ENCODE measurements at regions not wholly inside any gene's neighbourhood (a gene's known extent, or its start where the extent isn't known, plus 50 kb on each side); places are given as distances from the start of the nearest gene placed in this dataset.
A peak's percentile ranks its signal among the peaks of the same experiment; 100 is the strongest.

- TF ChIP-seq NUFIP1 (IDR thresholded peaks at IDR 0.05; ENCODE audit: partially characterized antibody) (no peak), THRAP3 (IDR thresholded peaks at IDR 0.05; ENCODE audit: borderline replicate concordance) (no peak), TAF7 (tag; IDR thresholded peaks at IDR 0.05) (no peak), ZBTB17 (CRISPR knock-in tag; IDR thresholded peaks at IDR 0.05) (no peak), SMARCE1 (IDR thresholded peaks at IDR 0.05) (peak; percentile 94), ZNF212 (CRISPR knock-in tag; IDR thresholded peaks at IDR 0.05) (no peak), ZNF436 (CRISPR knock-in tag; IDR thresholded peaks at IDR 0.05) (no peak), USF1 (CRISPR knock-in tag; IDR thresholded peaks at IDR 0.05) (no peak), COPS2 (conservative IDR thresholded peaks at IDR 0.05) (no peak), CBX1 (IDR thresholded peaks at IDR 0.05; ENCODE audit: low read depth) (no peak), MAFG (tag; conservative IDR thresholded peaks at IDR 0.05) (peak; percentile 84), PCBP1 (IDR thresholded peaks at IDR 0.05; ENCODE audit: low read depth, low read length, poor library complexity, severe bottlenecking) (no peak), PHB2 (IDR thresholded peaks at IDR 0.05; ENCODE audit: low read depth) (no peak), E2F3 (CRISPR knock-in tag; IDR thresholded peaks at IDR 0.05) (no peak), FOSL1 (tag; conservative IDR thresholded peaks at IDR 0.05) (peak; percentile 95), ASH1L (IDR thresholded peaks at IDR 0.05; ENCODE audit: borderline replicate concordance, low read depth, partially characterized antibody) (no peak), ZNF175 (CRISPR knock-in tag; IDR thresholded peaks at IDR 0.05; ENCODE audit: low read depth) (peak; percentile 74), PTTG1 (tag; IDR thresholded peaks at IDR 0.05; ENCODE audit: low read depth) (no peak), BCL6 (CRISPR knock-in tag; IDR thresholded peaks at IDR 0.05) (no peak), NELFE (IDR thresholded peaks at IDR 0.05; ENCODE audit: insufficient read depth, insufficient read length) (no peak), ZNF766 (CRISPR knock-in tag; conservative IDR thresholded peaks at IDR 0.05) (peak; percentile 76), ZEB2 (IDR thresholded peaks at IDR 0.05) (no peak), ZNF589 (CRISPR knock-in tag; IDR thresholded peaks at IDR 0.05; ENCODE audit: low read depth) (no peak), SREBF1 (IDR thresholded peaks at IDR 0.05; ENCODE audit: borderline replicate concordance, low read depth, low read length) (no peak), ARID2 (IDR thresholded peaks at IDR 0.05) (no peak), SMAD2 (IDR thresholded peaks at IDR 0.05; ENCODE audit: low read depth, low read length) (no peak), CREM (IDR thresholded peaks at IDR 0.05; ENCODE audit: low read depth) (peak; percentile 64), ZNF217 (CRISPR knock-in tag; IDR thresholded peaks at IDR 0.05) (no peak), MXI1 (IDR thresholded peaks at IDR 0.05; ENCODE audit: low read depth, low read length) (no peak)
Measured at GRCh38 chr2:215793747-215794595, 219.4 kb downstream of the MREG start (continued).
